Limb (tissue), 2 donors: ENCODE measurements at regions not wholly inside any gene's neighbourhood (a gene's known extent, or its start where the extent isn't known, plus 50 kb on each side); places are given as distances from the start of the nearest gene placed in this dataset.

Source experiments
- DNase-seq, 2 donors: peaks; one replicate each; pipeline ENCODE4 v3.0.0-alpha.2; 2016; ENCODE audit errors: extremely low spot score in 2 of 2

DNA sequence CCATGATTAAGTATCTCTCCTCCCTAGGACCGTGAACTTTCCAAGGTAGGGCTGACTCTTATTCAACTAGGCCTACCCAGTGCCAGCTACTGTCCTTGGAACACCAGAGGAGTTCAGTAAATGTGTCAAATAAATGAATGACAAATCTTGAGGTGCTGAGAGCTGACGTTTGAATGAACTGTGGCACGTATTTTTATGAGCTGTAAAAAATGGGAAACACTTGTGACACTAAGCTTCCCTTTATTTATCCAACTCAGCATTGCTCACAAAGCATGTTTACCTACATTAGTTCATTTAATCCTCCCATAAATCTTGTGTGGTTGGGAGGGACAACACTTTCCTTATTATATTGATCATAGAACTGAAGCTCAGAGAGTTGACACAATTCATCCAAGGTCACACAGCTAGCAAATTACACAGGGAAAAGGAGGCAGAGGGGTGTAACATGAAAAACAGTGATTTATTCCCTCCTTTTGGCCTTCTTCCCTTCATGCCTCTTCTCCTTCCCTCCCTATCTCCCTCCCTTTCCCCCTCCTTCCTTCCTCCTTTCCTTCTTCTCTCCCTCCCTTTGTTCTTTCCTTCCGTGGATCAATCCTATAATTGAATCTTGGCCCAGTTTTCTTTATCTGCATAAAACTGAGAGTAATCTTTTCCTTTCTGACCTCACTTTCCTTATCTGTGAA is 412.6 kb downstream of the DMRT2 start:
- no peak for DNase-seq

DNA sequence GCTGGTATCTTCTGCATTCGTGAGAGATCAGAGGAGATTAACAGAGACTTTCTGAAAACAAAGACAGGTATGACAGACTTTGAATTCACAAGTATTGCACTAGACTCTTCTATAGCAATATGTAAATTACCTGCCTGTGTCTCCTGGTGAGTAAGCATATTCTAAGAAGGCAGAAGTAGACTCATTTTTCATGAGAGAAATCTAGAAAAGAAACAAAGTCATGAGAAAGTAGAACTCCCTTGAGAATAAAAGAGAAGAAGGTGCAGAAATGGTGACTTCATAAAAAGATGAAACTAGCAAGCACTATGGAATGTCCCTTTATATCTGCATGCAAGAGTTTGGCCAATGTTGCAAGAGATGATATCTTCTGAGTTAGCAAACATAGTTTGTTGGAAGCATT is 419.8 kb downstream of the DMRT2 start:
- DNase-seq: no peak

DNA sequence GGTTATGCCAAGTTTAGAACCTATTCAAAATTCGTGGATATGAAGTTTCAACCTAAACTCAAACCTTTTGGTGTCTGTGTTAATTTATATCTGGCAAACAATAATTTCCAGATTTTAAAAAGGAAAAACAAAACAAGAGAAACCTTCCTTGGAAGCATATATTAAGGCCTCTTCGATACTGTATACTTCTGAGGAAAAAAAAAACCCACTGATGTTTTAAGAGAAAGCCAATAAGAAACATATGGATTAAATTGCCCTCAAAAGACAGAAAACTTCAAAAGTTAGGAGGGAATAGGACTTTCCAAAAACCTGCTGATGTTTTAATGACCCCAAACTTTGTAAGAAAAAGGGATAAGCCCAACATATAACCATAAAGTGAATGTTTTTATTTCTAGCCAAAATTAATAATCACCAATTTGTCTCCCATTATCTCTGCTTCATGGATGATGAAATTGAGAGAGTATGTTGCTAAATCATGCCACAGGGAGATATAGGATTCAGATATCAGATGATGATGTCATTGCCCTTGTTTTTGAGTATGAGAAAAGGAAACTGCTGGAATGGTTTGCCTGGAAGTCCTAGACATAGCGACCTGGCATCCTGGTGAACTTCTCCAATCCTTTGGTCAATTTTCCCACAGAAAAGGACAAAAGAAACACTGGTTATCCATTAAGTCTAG is 423.9 kb downstream of the DMRT2 start:
- no peak for DNase-seq

DNA sequence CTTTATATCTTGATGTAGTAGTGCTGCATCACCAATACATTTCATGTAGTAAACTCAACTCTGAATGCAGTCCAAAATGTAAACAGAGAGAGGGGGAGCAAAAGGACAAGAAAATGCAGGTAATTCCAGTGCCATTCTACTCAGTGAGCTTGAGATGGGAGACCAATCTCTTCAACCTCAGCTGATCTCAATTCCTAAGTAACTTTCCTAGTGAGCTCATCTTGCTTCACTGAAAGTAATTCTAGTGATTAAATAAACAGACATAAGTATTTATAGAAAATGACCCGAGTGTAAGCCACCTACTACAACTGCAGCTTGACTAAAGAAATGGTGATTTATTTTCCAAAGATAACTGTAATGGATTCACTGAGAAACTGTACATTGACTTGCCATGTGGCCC is 424.5 kb downstream of the DMRT2 start:
- no peak for DNase-seq

DNA sequence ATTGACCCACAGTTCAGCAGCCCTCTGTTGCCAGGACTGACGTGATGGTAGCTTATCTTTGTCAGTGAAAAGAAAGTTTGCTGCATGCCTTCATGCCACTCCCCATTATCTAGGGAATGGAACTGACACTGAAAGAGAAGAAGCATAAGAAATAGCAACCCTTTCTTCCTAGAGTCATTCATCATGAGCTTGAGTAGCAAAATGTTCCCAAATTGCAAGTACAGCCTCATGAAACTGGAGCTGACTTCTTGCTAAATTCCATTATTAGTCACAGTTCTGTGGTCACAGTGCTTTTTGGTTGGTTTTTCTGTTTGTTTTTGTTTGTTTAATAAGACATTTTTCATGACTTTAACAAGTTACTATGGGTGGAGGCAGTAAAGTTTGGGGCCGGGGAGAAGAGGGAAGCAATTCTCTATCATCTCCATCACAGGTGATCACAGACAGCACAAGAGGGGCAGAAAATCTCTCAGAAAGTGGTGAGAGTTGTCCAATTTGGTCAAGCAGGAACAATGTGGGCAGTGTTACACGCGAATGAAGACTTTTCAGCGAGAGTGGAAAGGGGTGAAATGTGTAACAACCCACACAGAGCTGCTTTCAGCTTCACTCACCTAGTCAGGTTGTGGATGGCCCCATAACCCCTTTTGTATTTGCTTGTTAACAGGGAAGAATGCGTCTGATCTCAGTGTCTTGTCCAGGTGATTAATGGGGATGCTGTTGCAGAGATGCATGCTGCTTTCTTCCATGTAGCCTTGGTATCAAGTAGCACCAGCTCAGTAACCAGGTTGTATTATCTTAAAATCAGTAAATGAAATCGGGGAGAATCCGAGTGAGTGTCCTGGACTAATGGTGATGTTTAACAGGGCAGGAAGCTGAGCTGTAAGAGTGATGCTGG is 440.4 kb downstream of the DMRT2 start:
- DNase-seq: no peak

DNA sequence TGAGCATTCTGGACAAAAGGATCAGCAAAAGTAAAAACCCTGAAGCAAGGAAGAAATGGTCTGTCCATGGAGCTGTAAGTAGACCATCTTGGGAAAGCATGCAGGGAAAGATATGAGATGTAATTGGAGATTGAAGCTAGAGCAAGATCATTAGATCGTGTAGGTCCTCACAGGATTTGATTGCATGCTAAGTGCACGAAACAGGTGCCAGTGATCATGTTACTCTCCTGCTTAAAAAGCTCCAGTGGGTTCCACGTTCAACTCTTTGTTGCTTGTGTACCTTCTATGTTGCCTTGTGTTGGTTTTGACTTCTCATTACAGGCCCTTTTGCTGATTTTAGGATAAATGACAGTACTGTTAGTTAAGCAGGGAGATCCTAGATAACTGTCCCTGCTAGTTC is 442.0 kb downstream of the DMRT2 start:
- DNase-seq: peak in 1 of 2 donors; percentile 17

DNA sequence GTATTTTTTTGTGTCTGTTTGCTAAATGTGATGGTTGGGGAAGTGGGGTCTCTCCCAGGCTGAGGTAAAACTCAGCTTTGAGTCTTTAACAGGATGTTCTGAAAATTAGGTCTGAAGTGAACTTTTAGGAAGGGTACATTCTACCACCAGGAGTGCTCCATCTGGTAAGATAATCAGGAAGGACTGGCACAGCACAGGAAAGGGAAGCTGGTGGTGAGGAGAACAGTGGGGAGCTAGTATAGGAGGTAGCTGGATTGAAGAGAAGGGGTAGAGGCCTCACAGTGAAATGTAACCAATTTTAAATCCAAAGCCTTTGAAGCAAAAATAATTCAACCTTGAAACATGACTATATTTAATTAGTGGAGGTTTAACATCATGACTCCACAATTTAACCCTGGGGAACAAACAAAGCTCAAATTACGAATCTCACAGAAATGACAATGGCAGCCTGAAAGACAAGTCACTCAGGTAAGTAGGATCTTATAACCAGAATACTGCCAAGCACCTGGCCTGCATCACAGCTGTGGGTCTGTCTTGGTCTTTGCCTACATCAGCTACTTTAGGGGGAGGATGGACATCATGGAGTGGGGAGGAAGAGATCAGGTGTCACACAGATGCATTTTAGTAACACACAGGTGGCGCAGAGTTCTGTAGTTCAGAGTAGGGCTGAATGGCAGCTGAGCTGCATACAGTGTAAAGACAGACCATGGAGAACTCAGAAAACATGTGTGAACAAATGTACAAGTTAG is 445.3 kb downstream of the DMRT2 start:
- DNase-seq: no peak

DNA sequence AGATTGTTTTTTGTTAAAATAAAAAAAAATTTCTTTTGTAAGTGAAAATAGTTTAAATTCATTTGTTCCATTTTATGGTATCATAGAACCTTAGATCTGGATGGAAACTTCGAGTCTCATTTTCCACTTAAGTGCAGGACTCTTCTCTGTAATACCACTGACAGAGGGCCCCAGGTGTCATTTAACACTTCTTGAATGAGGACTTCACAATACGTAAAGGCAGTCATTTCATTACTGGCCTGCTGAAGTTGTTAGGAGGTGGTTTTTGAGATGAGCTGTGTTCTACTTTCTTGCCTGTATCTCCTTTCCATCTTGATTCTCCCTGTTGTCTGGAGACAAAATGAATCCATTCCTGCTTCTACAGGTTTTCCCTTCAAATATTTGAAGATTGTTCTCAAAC is 455.3 kb downstream of the DMRT2 start:
- DNase-seq: no peak

DNA sequence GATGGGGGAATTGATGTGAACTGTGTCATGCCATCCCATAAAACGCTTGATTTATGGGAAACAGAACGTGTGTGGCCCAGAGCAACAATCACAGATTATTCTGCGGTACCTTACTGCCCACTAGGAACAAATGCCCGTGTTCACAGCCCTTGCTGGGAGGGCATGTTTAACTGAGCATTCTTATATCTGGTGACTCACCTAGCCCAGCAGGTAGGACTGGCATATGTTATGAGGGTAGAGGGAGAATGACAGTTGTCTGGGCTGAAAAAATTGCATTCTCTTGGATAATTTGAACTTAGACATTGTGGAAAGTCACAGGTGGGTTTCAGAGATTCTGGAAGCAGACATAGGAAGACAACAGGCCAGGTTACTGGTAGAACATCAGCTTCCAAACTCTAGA is 460.6 kb downstream of the DMRT2 start:
- no peak for DNase-seq

DNA sequence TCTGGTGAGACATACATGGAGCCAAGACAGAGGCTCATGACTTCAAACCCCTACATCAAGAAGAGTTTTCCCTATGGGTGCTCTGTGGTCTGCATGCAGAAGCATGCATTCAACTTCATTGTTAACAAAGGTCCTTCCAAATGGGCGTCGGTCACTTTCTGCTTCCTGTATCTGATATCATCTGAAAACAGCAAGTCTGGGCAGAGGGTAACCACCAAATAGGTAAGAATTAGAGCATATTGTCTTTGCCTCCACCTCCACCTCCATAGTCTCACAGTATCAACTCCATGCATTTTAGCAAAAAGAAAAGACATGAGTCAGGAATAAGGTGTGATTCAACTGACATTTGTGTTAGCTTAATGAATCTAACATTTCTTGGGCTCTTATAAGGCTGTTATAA is 462.9 kb downstream of the DMRT2 start:
- DNase-seq: no peak

DNA sequence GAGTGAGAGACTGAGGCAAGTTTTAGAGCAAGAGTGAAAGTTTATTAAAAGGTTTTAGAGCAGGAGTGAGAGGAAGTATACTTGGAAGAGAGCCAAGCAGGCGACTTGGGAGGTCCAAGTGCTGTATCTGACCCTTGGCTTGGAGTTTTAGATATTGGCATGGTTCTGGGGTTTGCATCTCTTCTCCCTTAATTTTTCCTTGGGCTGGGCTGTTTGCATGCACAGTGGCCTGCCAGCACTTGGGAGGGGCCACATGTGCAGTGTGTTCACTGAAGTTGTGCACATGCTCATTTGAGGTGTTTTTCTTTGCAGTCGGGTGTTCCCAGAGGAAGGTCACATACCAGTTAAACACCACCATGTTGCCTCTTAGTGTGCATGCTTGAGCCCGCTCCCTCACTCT is 464.1 kb downstream of the DMRT2 start:
- no peak for DNase-seq

DNA sequence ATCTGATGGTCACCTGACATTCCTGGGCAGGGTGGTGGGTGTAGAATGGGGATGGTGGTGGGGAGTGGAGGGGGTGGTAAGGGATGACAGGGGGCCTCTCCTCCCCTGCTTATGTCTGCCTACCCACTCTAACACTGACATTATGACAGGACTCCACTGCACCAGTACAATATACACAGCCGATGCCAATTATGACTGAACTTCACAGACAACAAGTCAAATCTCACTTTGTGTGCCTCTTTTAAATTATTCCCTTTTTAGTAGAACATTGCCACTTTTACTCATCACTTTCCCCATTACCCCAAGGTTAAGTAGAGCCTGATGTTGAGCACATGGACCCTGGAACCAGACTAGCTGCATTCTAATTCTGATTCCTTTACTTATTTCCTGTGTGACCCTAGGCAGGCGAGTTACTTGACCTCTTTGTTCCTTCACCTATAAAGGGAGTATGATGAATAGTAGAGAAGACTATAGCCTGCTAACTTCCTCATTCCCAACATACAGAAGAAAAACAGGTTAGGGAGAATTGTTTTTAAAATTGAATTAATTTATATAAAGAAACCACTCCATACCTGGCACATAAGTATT is 464.7 kb downstream of the DMRT2 start:
- DNase-seq: no peak

DNA sequence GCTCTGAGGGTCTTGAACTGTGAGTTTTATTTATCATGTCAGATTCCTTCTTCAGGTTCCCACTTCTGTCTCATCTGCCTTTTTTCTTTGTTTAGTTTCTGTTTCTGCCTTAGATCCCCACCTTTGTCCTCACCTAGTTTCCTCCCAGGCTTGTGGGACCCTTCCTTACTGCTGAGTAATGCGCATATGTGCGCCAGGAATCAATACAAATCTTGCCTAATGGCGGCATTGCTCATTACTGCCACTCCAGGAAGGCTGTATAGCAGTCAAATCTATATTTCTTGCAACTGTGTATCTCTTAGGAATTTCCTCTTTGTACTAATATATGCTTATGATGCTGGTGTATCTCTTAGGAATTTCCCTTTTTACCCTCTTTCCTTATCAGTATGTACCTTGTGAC is 465.4 kb downstream of the DMRT2 start:
- no peak for DNase-seq

DNA sequence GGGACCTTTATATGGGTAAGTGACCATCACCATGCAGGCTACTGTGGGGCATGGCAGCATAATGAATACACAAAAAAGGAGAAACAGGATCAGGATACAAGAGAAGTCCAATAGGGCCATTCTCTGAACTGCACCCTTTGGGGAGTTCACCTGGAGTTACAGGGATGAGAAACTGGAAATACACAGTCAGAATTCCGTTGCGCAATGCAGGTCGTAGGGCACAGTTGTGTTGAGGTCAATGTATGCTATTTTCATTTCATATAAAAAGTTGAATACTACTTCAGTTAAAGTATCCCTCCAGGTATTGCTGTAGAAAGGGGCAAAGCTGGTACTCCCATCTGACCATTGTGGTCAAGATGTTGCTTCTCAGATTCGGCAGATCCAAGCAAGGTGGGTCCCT is 471.4 kb downstream of the DMRT2 start:
- no peak for DNase-seq

DNA sequence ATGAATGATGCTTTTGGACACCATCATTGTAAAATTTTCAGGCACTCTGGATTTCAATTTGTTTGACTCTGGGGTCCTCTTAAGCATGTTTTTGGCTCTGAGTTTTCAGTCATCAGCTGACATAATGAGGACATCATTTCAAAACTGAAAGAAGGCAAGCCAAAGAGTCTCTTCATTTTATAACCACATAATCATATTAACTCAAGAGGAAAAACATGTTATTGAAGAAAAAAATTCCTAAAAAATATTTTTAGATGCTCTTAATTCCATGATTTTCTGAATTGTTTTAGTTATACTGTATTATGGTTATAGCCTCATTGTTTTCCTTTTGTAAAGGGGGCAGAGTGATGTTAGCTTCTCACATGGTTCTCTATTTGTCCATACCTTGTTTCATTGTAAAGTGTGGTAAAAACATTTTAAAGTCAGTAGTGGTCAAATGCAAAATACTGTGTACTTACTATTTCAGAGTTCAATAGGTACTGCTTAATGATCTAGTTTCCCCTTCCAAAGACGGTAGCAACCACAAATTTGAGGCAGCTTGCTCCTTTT is 472.1 kb downstream of the DMRT2 start:
- DNase-seq: no peak

DNA sequence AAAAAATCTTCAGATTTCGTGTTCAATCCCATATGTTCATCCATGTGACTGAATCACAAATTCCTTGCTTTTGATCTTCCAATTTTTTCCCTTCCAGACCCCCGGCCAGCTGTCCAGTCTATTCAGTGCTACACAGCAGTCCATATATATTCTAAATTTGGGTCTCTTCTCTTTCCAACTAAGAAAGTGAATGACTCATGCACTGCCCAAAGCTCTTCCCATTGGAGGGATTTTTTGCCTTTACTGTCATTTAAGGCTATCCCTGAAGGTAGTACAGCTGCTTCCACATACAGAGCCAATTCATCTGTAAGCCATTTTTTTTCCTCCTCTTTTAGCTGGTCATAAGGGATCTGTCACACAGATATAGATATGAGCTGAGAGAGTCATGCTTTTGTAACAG is 478.3 kb downstream of the DMRT2 start:
- peak in 1 of 2 donors; percentile 25 for DNase-seq

DNA sequence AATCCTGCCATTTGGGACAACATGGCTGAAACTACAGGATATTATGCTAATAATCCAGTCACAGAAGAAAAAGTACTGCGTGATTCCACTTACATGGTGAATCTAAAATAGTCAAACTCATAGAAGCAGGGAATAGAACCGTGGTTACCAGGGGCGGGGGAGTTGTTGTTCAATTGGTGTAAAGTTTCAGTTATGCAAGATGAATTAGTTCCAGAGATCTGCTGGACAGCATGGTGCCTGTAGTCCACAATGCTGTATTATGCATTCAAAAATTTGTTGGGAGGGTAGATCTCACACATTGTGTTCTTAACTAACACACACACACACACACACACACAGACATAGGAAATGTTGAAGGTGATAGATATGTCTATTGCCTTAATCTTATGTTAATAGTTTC is 480.5 kb downstream of the DMRT2 start:
- peak in 1 of 2 donors; percentile 14 for DNase-seq

DNA sequence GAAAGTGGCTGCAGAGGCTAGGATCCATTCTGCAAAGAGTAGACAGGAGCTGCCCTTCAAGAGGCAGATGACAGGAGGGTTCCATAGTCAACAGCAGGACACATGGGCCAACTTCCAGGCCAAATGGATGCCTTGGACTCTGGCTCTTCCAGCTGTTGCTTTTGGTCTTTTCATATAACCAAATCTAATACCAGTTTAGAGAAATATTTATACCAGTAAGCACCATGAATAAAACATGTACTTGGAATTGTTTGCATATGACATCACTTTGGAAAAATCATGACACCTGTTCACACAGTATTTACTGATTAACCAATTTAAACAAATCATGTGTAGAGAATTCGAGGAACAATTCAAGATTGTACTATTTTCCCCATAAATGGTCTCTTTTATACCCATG is 481.3 kb downstream of the DMRT2 start:
- peak in 1 of 2 donors; percentile 61 for DNase-seq

DNA sequence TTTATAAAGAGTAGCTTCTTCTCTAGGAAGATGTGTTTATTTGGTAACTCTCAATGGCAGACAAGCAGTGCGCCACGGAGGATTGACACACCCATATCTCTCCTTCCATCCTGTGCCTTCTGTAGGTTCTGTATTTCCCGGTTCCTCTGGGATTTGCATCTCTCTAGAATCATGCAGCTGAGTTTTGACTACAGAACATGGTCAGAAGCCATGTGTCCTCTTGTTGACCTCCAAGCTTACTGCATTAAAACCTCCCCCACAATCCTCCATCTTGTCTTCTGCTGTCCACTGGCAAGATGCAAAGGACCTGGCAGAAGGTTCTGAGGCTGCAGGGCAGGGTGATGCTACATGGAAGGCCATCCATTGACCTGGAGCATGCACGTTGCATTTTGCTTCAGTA is 482.0 kb downstream of the DMRT2 start:
- no peak for DNase-seq

DNA sequence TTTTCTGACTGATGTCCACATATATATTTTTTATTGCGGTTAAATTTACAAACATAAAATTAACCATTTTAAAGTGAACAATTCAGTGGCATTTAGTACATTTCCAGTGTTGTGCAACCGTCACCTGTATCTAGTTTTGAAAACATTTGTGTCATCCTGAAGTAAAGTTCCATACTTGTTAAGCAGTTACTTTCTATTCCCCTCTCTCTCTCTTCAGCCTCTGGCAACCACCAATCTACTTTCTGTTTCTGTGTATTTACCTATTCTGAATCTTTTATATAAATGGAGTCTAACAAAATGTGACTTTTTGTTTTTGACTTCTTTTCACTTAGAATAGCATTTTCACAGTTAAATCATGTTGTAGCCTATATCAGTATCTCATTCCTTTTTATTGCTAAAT is 480.1 kb upstream of the SMARCA2 start:
- DNase-seq: no peak

DNA sequence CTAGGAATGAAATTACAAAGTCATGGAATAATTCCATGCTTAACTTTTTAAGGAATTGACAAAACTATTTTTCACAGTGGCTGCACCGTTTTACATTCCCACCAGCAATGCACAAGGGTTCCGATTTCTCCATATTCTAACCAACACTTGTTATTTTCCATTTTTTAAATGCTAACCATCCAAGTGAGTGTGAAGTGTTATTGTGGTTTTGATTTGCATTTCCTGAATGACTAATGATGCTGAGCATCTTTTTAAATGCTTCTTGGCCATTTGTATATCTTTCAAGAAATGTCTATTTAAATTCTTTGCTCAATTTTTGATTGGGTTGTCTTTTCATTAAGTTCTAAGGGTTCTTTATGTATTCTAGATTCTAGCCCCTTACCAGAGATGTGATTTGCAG is 479.5 kb upstream of the SMARCA2 start:
- no peak for DNase-seq
